ENCODE measurements at regions not wholly inside any gene's neighbourhood (a gene's known extent, or its start where the extent isn't known, plus 50 kb on each side); places are given as distances from the start of the nearest gene placed in this dataset.

DNA sequence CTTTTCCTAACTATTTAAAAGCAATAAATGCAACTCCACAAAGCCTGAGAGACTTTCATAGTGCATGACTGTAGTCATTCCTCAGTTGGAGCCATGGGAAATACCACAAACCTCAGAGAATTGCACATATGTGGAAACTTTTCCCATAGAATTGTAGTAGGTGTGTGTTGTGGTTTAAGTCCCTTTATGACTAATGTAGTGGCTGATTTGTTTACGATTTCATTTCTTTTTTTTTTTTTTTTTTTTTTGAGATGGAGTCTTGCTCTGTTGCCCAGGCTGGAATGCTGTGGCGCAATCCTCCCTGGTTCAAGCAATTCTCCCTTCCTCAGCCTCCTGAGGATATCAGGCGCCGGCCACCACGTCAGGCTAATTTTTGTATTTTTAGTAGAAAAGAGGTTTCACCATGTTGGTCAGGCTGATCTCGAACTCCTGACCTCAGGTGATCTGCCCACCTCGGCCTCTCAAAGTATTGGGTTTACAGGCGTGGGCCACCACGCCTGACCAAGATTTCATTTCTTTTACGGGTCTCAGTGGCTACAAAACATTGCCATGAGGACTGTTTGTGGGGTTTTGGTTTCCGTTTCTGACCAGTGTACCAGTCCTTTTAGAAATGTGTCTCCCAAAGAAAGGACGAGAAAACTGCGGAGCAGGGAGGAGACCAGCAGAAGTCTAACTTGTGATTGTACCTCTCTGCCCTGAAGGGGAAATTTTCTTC lies 212.1 kb upstream of the MARCKS start:
- no peak for TF ChIP-seq CTCF (IDR thresholded peaks at IDR 0.05; ENCODE audit: low read depth, low read length, missing input control)
- no peak for TF ChIP-seq REST (IDR thresholded peaks at IDR 0.05)
- TF ChIP-seq RAD21 (IDR thresholded peaks at IDR 0.05): no peak
- TF ChIP-seq, protein P1, sequence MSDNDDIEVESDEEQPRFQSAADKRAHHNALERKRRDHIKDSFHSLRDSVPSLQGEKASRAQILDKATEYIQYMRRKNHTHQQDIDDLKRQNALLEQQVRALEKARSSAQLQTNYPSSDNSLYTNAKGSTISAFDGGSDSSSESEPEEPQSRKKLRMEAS (IDR thresholded peaks at IDR 0.05): no peak
- no peak for TF ChIP-seq GABPA (IDR thresholded peaks at IDR 0.05 in 1 of 2, conservative IDR thresholded peaks at IDR 0.05 in 1 of 2)
- TF ChIP-seq YY1 (IDR thresholded peaks at IDR 0.05): no peak
- TF ChIP-seq TAF1 (conservative IDR thresholded peaks at IDR 0.05): no peak
- TF ChIP-seq HNF4G (IDR thresholded peaks at IDR 0.05): no peak
